ENCODE measurements at regions not wholly inside any gene's neighbourhood (a gene's known extent, or its start where the extent isn't known, plus 50 kb on each side); places are given as distances from the start of the nearest gene placed in this dataset.

- TF ChIP-seq CTCF (optimal IDR thresholded peaks at IDR 0.05 in 1 of 3, IDR thresholded peaks at IDR 0.05 in 1 of 3, conservative IDR thresholded peaks at IDR 0.05 in 1 of 3; ENCODE audit: extremely low read depth in 1 of 3, insufficient read depth in 2 of 3, low read length in 3 of 3) (no peak), EZH2 (IDR thresholded peaks at IDR 0.05; ENCODE audit: low read length) (no peak)
These were observed 152.4 kb downstream of the TOMM20 start for GRCh38 chr1:234975941-234976860.
